Astrocyte (in vitro differentiated cells and primary cell): ENCODE measurements at regions not wholly inside any gene's neighbourhood (a gene's known extent, or its start where the extent isn't known, plus 50 kb on each side); places are given as distances from the start of the nearest gene placed in this dataset.

Source experiments
- DNase-seq: peaks from one replicate; pipeline ENCODE4 v3.0.0-alpha.2; 2010; ENCODE audit warnings: low read depth
- FAIRE-seq: peaks from 2 replicates; lab custom pipeline; 2011; peaks lifted over from hg19 to GRCh38; lab: Jason Lieb, UNC
- H2AFZ ChIP-seq: 2 replicates; pipeline ENCODE4 v1.6.0; 2012; ENCODE audit warnings: low read depth, low read length, inconsistent platforms
- H3K27ac ChIP-seq: 2 replicates; pipeline ENCODE4 v1.5.1; 2011; ENCODE audit warnings: low read depth, low read length, inconsistent platforms
- H3K27me3 ChIP-seq: 2 replicates; pipeline ENCODE4 v1.6.0; 2011; ENCODE audit warnings: low read length, inconsistent platforms; ENCODE audit not compliant: insufficient read depth
- H3K36me3 ChIP-seq: 2 replicates; pipeline ENCODE4 v1.5.1; 2011; ENCODE audit warnings: low read length, inconsistent platforms; ENCODE audit not compliant: insufficient read depth
- H3K4me1 ChIP-seq: 2 replicates; pipeline ENCODE4 v1.5.1; 2011; ENCODE audit warnings: low read length, inconsistent platforms; ENCODE audit not compliant: insufficient read depth
- H3K4me2 ChIP-seq: 2 replicates; pipeline ENCODE4 v1.6.0; 2012; ENCODE audit warnings: low read length, inconsistent platforms
- H3K4me3 ChIP-seq: 2 replicates; pipeline ENCODE4 v1.5.1; 2011; ENCODE audit warnings: low read depth, mild to moderate bottlenecking, low read length, inconsistent platforms; ENCODE audit not compliant: insufficient read depth
- H3K79me2 ChIP-seq: 2 replicates; pipeline ENCODE4 v1.6.0; 2012; ENCODE audit warnings: mild to moderate bottlenecking, low read length, inconsistent platforms; ENCODE audit not compliant: insufficient read depth
- H3K9ac ChIP-seq: 2 replicates; pipeline ENCODE4 v1.6.0; 2012; ENCODE audit warnings: mild to moderate bottlenecking, low read length, inconsistent platforms
- H3K9me3 ChIP-seq: 2 replicates; pipeline ENCODE4 v1.5.1; 2012; ENCODE audit warnings: low read depth, mild to moderate bottlenecking, low read length, inconsistent platforms; ENCODE audit not compliant: insufficient read depth
- H4K20me1 ChIP-seq: 2 replicates; pipeline ENCODE4 v1.6.0; 2012; ENCODE audit warnings: low read length, inconsistent platforms; ENCODE audit not compliant: insufficient read depth
- H3K27ac Mint-ChIP-seq: one replicate; pipeline ENCODE4 v1.8.0; 2021; ENCODE audit warnings: mild to moderate bottlenecking, mixed read lengths; ENCODE audit not compliant: unreplicated experiment
- H3K27me3 Mint-ChIP-seq: one replicate; pipeline ENCODE4 v1.8.0; 2021; ENCODE audit warnings: low read depth, mixed read lengths; ENCODE audit not compliant: unreplicated experiment
- H3K36me3 Mint-ChIP-seq: one replicate; pipeline ENCODE4 v1.8.0; 2021; ENCODE audit warnings: low read depth, mixed read lengths; ENCODE audit not compliant: unreplicated experiment
- H3K4me1 Mint-ChIP-seq: one replicate; pipeline ENCODE4 v1.8.0; 2021; ENCODE audit warnings: low read depth, mixed read lengths; ENCODE audit not compliant: unreplicated experiment
- H3K4me3 Mint-ChIP-seq: one replicate; pipeline ENCODE4 v1.8.0; 2021; ENCODE audit warnings: mild to moderate bottlenecking, moderate library complexity, mixed read lengths; ENCODE audit not compliant: unreplicated experiment
- H3K9me3 Mint-ChIP-seq: one replicate; pipeline ENCODE4 v1.8.0; 2021; ENCODE audit warnings: mild to moderate bottlenecking, mixed read lengths; ENCODE audit not compliant: unreplicated experiment
- CTCF ChIP-seq: IDR thresholded peaks from 2 replicates; pipeline ENCODE4 v1.5.1; 2011; ENCODE audit warnings: low read depth, mild to moderate bottlenecking, inconsistent platforms, low read length, moderate library complexity; ENCODE audit not compliant: insufficient read depth
- EZH2 ChIP-seq: IDR thresholded peaks from 2 replicates; pipeline ENCODE4 v1.6.1; 2012; ENCODE audit warnings: mild to moderate bottlenecking, low read length, inconsistent platforms; ENCODE audit not compliant: insufficient read depth

- Histone ChIP-seq H4K20me1 (no peaks in the 10 kb centered on the region), H3K9me3 (no peaks in the 10 kb centered on the region), H3K4me1 (no peaks in the 10 kb centered on the region), H3K9ac (no peak overlapping the region), H3K27ac (no peak overlapping the region), H3K4me2 (no peak overlapping the region), H2AFZ (no peak overlapping the region), H3K36me3 (no peaks in the 10 kb centered on the region), H3K4me3 (no peak overlapping the region), H3K27me3 (no peaks in the 10 kb centered on the region), H3K79me2 (no peaks in the 10 kb centered on the region)
- DNase-seq (no peak), FAIRE-seq (no peak)
- Mint-ChIP-seq H3K27me3 (peaks cover 4% of the 10 kb centered on the region), H3K4me3 (no peak overlapping the region), H3K9me3 (no peaks in the 10 kb centered on the region), H3K27ac (no peak overlapping the region), H3K36me3 (no peaks in the 10 kb centered on the region), H3K4me1 (no peaks in the 10 kb centered on the region)
- no peak for TF ChIP-seq EZH2
- TF ChIP-seq CTCF: no peak
These were observed 754.6 kb upstream of the MAP3K7 start for GRCh38 chr6:91341473-91341872.

GRCh38 chr6:91340896-91341395 lies 754.1 kb upstream of the MAP3K7 start:
- H3K79me2 ChIP-seq: no peaks in the 10 kb centered on the region
- H3K36me3 ChIP-seq: no peaks in the 10 kb centered on the region
- no peak overlapping the region for H3K9ac ChIP-seq
- no peak overlapping the region for H3K27ac ChIP-seq
- TF ChIP-seq EZH2 (no peak), CTCF (no peak)
- no peak overlapping the region for H2AFZ ChIP-seq
- H3K9me3 Mint-ChIP-seq: no peaks in the 10 kb centered on the region
- no peaks in the 10 kb centered on the region for H3K4me1 ChIP-seq
- H3K36me3 Mint-ChIP-seq: no peaks in the 10 kb centered on the region
- H3K4me3 Mint-ChIP-seq: no peak overlapping the region
- no peaks in the 10 kb centered on the region for H3K4me1 Mint-ChIP-seq
- H3K27me3 ChIP-seq: no peaks in the 10 kb centered on the region
- no peak overlapping the region for H3K27ac Mint-ChIP-seq
- H3K4me2 ChIP-seq: no peak overlapping the region
- no peaks in the 10 kb centered on the region for H4K20me1 ChIP-seq
- H3K9me3 ChIP-seq: no peaks in the 10 kb centered on the region
- DNase-seq: no peak
- peaks cover 4% of the 10 kb centered on the region for H3K27me3 Mint-ChIP-seq
- FAIRE-seq: no peak
- no peak overlapping the region for H3K4me3 ChIP-seq

- Mint-ChIP-seq H3K27ac (no peak overlapping the region), H3K27me3 (peaks cover 4% of the 10 kb centered on the region), H3K36me3 (no peaks in the 10 kb centered on the region), H3K4me1 (no peaks in the 10 kb centered on the region), H3K4me3 (no peak overlapping the region), H3K9me3 (peaks cover 3% of the 10 kb centered on the region)
- Histone ChIP-seq H3K4me2 (no peak overlapping the region), H4K20me1 (no peaks in the 10 kb centered on the region), H3K4me1 (no peaks in the 10 kb centered on the region), H3K9me3 (no peaks in the 10 kb centered on the region), H3K9ac (no peak overlapping the region), H3K4me3 (no peak overlapping the region), H3K27ac (no peak overlapping the region), H3K36me3 (no peaks in the 10 kb centered on the region), H3K79me2 (no peaks in the 10 kb centered on the region), H2AFZ (no peak overlapping the region), H3K27me3 (no peaks in the 10 kb centered on the region)
- no peak for TF ChIP-seq EZH2
- no peak for TF ChIP-seq CTCF
- DNase-seq (no peak), FAIRE-seq (no peak)
These were observed 751.1 kb upstream of the MAP3K7 start for GRCh38 chr6:91337967-91338366.
